ENCODE measurements at regions not wholly inside any gene's neighbourhood (a gene's known extent, or its start where the extent isn't known, plus 50 kb on each side); places are given as distances from the start of the nearest gene placed in this dataset.

GRCh38 chr12:59010941-59011340 lies 90.6 kb upstream of the LRIG3 start:
- no peaks in the 10 kb centered on the region for H3K27me3 ChIP-seq (replicated peaks in 1 of 4; ENCODE audit: control extremely low read depth in 1 of 4, control insufficient read depth in 3 of 4, insufficient read depth in 4 of 4, low read length in 3 of 4)
- H3K36me3 ChIP-seq (replicated peaks in 1 of 2; ENCODE audit: control extremely low read depth in 1 of 2, control insufficient read depth in 1 of 2, extremely low read depth in 1 of 2, insufficient read depth in 2 of 2, low read length in 1 of 2) = no peaks in the 10 kb centered on the region
- intact Hi-C loops (cut with micrococcal nuclease) = no loop called here
- H4K20me1 ChIP-seq (ENCODE audit: control insufficient read depth, insufficient read depth, low read length, poor library complexity, severe bottlenecking) = no peaks in the 10 kb centered on the region
- WGBS (ENCODE audit: insufficient coverage) = no CpG with 5 or more reads among the region's 3 CpGs
- H3K4me2 ChIP-seq (replicated peaks; ENCODE audit: low read depth, low read length, poor library complexity, severe bottlenecking) = no peak overlapping the region
- no peaks in the 10 kb centered on the region for H3K4me1 Mint-ChIP-seq
- H3K79me2 ChIP-seq (ENCODE audit: control insufficient read depth, insufficient read depth, low read length) = no peaks in the 10 kb centered on the region
- ChIA-PET POLR2A (no interaction called here), CTCF (interaction anchor here (1.1 kb wide), 1 partner anchor 8 kb away, joined by 4 read pairs; no protein-coding TSS in a partner anchor)
- no peaks in the 10 kb centered on the region for H3K27me3 Mint-ChIP-seq
- no peak for DNase-seq
- peaks cover 0 to 1% (median 0%) of the 10 kb centered on the region in 3 donors for H3K9me3 ChIP-seq (ENCODE audit: control extremely low read depth in 1 of 3, control insufficient read depth in 2 of 3, insufficient read depth in 1 of 3, low read length in 2 of 3)
- H3K9ac ChIP-seq (ENCODE audit: low read length) = no peak overlapping the region
- H2AFZ ChIP-seq (ENCODE audit: insufficient read depth, low read depth, low read length, poor library complexity, severe bottlenecking) = no peak overlapping the region
- H3K4me3 Mint-ChIP-seq = no peak overlapping the region
- no peak overlapping the region for H3K27ac Mint-ChIP-seq
- H3K9me3 Mint-ChIP-seq (ENCODE audit: insufficient read depth) = no peaks in the 10 kb centered on the region
- ATAC-seq (ENCODE audit: low read depth) = no peak
- no peak overlapping the region for H3K27ac ChIP-seq (ENCODE audit: low read length in 2 of 2)
- no peaks in the 10 kb centered on the region for H3K4me1 ChIP-seq (ENCODE audit: control insufficient read depth in 2 of 2, insufficient read depth in 2 of 2, low read length in 2 of 2)
- no peak overlapping the region for H3K4me3 ChIP-seq (ENCODE audit: control extremely low read depth in 1 of 5, extremely low read depth in 1 of 5, insufficient read depth in 1 of 5, low read depth in 2 of 5, low read length in 4 of 5)
- TF ChIP-seq EZH2 (IDR thresholded peaks at IDR 0.05; ENCODE audit: borderline replicate concordance, insufficient read depth, low read depth, low read length, poor library complexity, severe bottlenecking) (no peak), CTCF (IDR thresholded peaks at IDR 0.05) (no peak)

GRCh38 chr12:59010118-59010517 lies 89.8 kb upstream of the LRIG3 start:
- Mint-ChIP-seq H3K27me3 (no peaks in the 10 kb centered on the region), H3K9me3 (ENCODE audit: insufficient read depth) (no peaks in the 10 kb centered on the region), H3K4me1 (no peaks in the 10 kb centered on the region), H3K4me3 (no peak overlapping the region), H3K27ac (no peak overlapping the region)
- no peaks in the 10 kb centered on the region for H3K4me1 ChIP-seq (ENCODE audit: control insufficient read depth in 2 of 2, insufficient read depth in 2 of 2, low read length in 2 of 2)
- intact Hi-C loops (cut with micrococcal nuclease) = no loop called here
- TF ChIP-seq CTCF (IDR thresholded peaks at IDR 0.05) = no peak
- no peak for TF ChIP-seq EZH2 (IDR thresholded peaks at IDR 0.05; ENCODE audit: borderline replicate concordance, insufficient read depth, low read depth, low read length, poor library complexity, severe bottlenecking)
- peaks cover 0 to 1% (median 0%) of the 10 kb centered on the region in 3 donors for H3K9me3 ChIP-seq (ENCODE audit: control extremely low read depth in 1 of 3, control insufficient read depth in 2 of 3, insufficient read depth in 1 of 3, low read length in 2 of 3)
- no peak overlapping the region for H3K9ac ChIP-seq (ENCODE audit: low read length)
- H3K4me3 ChIP-seq (ENCODE audit: control extremely low read depth in 1 of 5, extremely low read depth in 1 of 5, insufficient read depth in 1 of 5, low read depth in 2 of 5, low read length in 4 of 5) = no peak overlapping the region
- 96% methylated on average over 5 of the region's 5 CpGs for WGBS (ENCODE audit: insufficient coverage)
- H2AFZ ChIP-seq (ENCODE audit: insufficient read depth, low read depth, low read length, poor library complexity, severe bottlenecking) = no peak overlapping the region
- ATAC-seq (ENCODE audit: low read depth) (no peak), DNase-seq (no peak)
- no peaks in the 10 kb centered on the region for H3K27me3 ChIP-seq (replicated peaks in 1 of 4; ENCODE audit: control extremely low read depth in 1 of 4, control insufficient read depth in 3 of 4, insufficient read depth in 4 of 4, low read length in 3 of 4)
- no peak overlapping the region for H3K4me2 ChIP-seq (replicated peaks; ENCODE audit: low read depth, low read length, poor library complexity, severe bottlenecking)
- POLR2A ChIA-PET = no interaction called here
- no peaks in the 10 kb centered on the region for H3K36me3 ChIP-seq (replicated peaks in 1 of 2; ENCODE audit: control extremely low read depth in 1 of 2, control insufficient read depth in 1 of 2, extremely low read depth in 1 of 2, insufficient read depth in 2 of 2, low read length in 1 of 2)
- CTCF ChIA-PET = no interaction called here
- H3K27ac ChIP-seq (ENCODE audit: low read length in 2 of 2) = no peak overlapping the region
- no peaks in the 10 kb centered on the region for H3K79me2 ChIP-seq (ENCODE audit: control insufficient read depth, insufficient read depth, low read length)
- H4K20me1 ChIP-seq (ENCODE audit: control insufficient read depth, insufficient read depth, low read length, poor library complexity, severe bottlenecking) = no peaks in the 10 kb centered on the region

All from B cell (primary cell).